ENCODE measurements at regions not wholly inside any gene's neighbourhood (a gene's known extent, or its start where the extent isn't known, plus 50 kb on each side); places are given as distances from the start of the nearest gene placed in this dataset.
"Not testable (repeated sequence)": the region's sequence is repeated elsewhere in the genome, so short reads cannot be mapped to it uniquely, and the experiment has no call there.

DNA sequence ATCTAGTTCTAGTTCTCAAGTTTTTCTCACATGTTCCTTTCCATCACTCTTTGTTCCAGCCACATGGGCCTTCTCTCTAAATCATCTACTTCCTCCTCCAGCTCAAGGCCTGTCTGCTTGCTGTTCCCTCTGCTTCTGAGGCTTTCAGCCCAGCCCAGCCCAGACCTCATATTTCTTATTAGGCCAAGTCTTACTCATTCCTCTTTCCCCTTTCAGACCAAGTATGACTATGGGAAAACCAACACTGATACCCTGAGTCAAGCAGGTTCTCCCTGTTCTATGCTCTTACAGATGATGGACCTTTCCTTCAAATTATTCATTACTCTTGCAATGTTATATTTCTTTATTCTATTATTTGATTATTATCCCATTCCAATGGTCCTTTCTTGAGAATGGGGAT, 80.3 kb upstream of the SEM1 start:
- no peaks in the 10 kb centered on the region for H3K36me3 ChIP-seq (ENCODE audit: insufficient read depth, low read length)
- no peaks in the 10 kb centered on the region for H3K79me2 ChIP-seq (ENCODE audit: control insufficient read depth, insufficient read depth, low read length, unreplicated experiment)
- no peak overlapping the region for H2AFZ ChIP-seq (ENCODE audit: low read length, unreplicated experiment)
- no peak overlapping the region for H3K27ac ChIP-seq (ENCODE audit: low read depth, low read length)
- H3K4me3 ChIP-seq (ENCODE audit: low read depth, low read length), result no peak overlapping the region
- no peaks in the 10 kb centered on the region for H3K4me1 ChIP-seq (ENCODE audit: control insufficient read depth, insufficient read depth, low read length, unreplicated experiment)
- H3K27me3 ChIP-seq (ENCODE audit: insufficient read depth, low read length), result 0 out of 2 replicates have a peak, but pooled peaks cover 4% of the 10 kb centered on the region

DNA sequence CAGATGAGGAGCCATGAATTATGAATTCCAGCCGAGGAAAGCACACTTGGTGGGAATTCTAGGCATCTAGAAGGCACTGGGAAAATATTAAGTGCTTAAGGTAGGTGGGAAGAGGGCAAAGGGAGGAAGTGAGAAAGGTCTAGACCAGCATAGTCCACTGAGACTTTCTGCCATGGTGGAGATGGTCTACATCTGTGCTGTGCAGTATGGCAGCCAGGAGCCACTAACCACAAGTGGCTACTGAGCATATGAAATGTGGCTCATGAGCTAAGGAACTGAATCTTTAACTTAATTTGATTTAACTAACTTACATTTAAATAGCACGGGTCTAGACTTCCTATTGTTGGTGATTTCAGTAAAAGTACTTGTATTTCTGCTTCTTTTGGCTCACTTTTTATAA, 82.5 kb upstream of the SEM1 start:
- no peaks in the 10 kb centered on the region for H3K79me2 ChIP-seq (ENCODE audit: control insufficient read depth, insufficient read depth, low read length, unreplicated experiment)
- H3K4me3 ChIP-seq (ENCODE audit: low read depth, low read length), result no peak overlapping the region
- H3K4me1 ChIP-seq (ENCODE audit: control insufficient read depth, insufficient read depth, low read length, unreplicated experiment), result no peaks in the 10 kb centered on the region
- H2AFZ ChIP-seq (ENCODE audit: low read length, unreplicated experiment), result no peak overlapping the region
- H3K36me3 ChIP-seq (ENCODE audit: insufficient read depth, low read length), result no peaks in the 10 kb centered on the region
- 0 out of 2 replicates have a peak, but pooled peaks cover 4% of the 10 kb centered on the region for H3K27me3 ChIP-seq (ENCODE audit: insufficient read depth, low read length)
- no peak overlapping the region for H3K27ac ChIP-seq (ENCODE audit: low read depth, low read length)

DNA sequence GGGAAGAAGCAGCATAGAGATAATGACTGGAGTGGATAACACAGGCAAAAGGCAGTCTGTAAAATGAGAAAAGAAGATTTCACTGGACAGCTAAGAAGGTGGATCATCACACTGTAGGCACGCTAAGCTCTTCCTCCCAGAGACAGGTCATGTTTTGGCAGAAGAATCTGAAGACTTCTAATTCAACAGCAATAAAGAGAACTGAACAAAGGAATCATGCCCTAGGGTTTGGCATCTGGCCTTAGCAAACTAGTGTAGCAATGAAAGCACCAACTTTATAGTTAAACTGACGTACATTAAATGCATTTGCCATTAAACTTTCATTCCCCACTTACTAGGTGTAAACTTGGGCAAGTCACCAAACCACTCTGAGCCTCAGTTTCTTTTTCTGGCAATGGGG, 84.4 kb upstream of the SEM1 start:
- H3K4me1 ChIP-seq (ENCODE audit: control insufficient read depth, insufficient read depth, low read length, unreplicated experiment), result no peaks in the 10 kb centered on the region
- no peak overlapping the region for H3K27ac ChIP-seq (ENCODE audit: low read depth, low read length)
- no peaks in the 10 kb centered on the region for H3K36me3 ChIP-seq (ENCODE audit: insufficient read depth, low read length)
- H3K27me3 ChIP-seq (ENCODE audit: insufficient read depth, low read length), result 0 out of 2 replicates have a peak, but pooled peaks cover 4% of the 10 kb centered on the region
- no peak overlapping the region for H2AFZ ChIP-seq (ENCODE audit: low read length, unreplicated experiment)
- H3K4me3 ChIP-seq (ENCODE audit: low read depth, low read length), result no peak overlapping the region
- H3K79me2 ChIP-seq (ENCODE audit: control insufficient read depth, insufficient read depth, low read length, unreplicated experiment), result no peaks in the 10 kb centered on the region

DNA sequence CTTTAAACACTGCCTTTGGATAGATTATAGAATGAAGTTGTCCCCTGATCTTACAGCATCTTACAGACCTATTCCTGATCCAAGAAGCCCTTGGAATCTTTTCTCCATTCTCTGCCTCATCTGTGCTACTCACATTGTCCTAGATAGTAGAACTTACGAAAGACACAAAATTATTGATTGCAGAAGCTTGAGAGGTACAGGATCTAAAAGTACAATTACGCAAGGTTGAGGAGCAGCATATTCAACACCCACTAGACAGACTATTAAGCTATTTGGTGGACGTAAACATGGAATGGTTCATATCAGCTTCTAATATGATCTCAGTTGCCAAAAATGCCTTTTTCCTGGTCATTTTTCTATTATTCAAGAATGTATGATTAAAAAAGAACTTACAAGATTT, 90.5 kb upstream of the SEM1 start:
- H3K4me1 ChIP-seq (ENCODE audit: control insufficient read depth, insufficient read depth, low read length, unreplicated experiment), result no peaks in the 10 kb centered on the region
- H3K27ac ChIP-seq (ENCODE audit: low read depth, low read length), result no peak overlapping the region
- no peak overlapping the region for H3K4me3 ChIP-seq (ENCODE audit: low read depth, low read length)
- H3K36me3 ChIP-seq (ENCODE audit: insufficient read depth, low read length), result no peaks in the 10 kb centered on the region
- no peaks in the 10 kb centered on the region for H3K79me2 ChIP-seq (ENCODE audit: control insufficient read depth, insufficient read depth, low read length, unreplicated experiment)
- no peak overlapping the region for H2AFZ ChIP-seq (ENCODE audit: low read length, unreplicated experiment)
- peaks cover 20% of the 10 kb centered on the region for H3K27me3 ChIP-seq (ENCODE audit: insufficient read depth, low read length)

DNA sequence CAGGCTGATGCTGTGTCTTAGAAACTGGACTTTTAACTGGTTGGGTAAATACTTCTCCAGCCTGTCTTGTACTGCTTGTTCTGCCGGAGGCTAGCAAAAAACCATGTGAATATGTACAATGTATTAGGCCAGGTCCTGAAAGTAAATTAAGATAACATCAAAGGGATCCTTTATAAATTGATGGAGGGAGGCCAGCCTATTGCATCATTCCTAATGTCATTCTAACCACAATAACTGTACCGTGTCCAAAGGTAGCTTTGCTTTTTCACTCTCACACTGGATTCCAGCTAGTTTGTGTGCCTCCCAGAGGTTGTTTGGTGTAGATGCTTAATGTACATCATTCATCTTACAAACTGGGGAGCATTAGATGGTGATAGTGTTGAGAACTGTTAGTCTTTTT, 91.2 kb upstream of the SEM1 start:
- no peak overlapping the region for H2AFZ ChIP-seq (ENCODE audit: low read length, unreplicated experiment)
- peaks cover 22% of the 10 kb centered on the region for H3K27me3 ChIP-seq (ENCODE audit: insufficient read depth, low read length)
- no peak overlapping the region for H3K27ac ChIP-seq (ENCODE audit: low read depth, low read length)
- no peaks in the 10 kb centered on the region for H3K4me1 ChIP-seq (ENCODE audit: control insufficient read depth, insufficient read depth, low read length, unreplicated experiment)
- no peak overlapping the region for H3K4me3 ChIP-seq (ENCODE audit: low read depth, low read length)
- no peaks in the 10 kb centered on the region for H3K79me2 ChIP-seq (ENCODE audit: control insufficient read depth, insufficient read depth, low read length, unreplicated experiment)
- H3K36me3 ChIP-seq (ENCODE audit: insufficient read depth, low read length), result no peaks in the 10 kb centered on the region

DNA sequence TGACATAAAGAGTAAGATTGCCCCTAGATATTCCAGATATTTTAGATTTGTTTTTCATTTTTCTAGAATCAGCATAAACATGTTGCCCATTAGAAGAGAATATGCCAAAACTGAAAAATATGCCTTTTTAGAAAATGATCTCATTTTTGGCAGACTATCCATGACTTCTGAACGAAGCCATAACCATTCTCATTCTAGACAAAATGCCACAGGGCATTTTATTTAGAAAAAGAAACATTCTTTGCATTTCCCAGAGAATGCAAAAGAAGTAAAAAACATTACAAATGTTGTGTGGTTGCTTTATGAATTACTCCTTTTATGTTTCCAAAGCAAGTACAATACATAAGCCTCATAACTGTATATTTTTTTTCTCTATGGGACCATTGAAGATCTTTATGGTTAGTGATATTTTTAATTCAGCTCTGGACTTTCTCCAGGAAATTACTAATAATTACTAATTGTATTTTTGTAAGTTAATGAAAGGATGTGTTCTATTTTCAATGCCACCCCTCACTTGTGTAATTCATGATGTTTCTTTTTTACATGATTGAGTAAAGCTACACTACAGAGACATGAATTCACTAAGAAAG, 109.6 kb upstream of the SEM1 start:
- Histone ChIP-seq H3K27ac (ENCODE audit: low read depth, low read length) (no peak overlapping the region), H3K79me2 (ENCODE audit: control insufficient read depth, insufficient read depth, low read length, unreplicated experiment) (no peaks in the 10 kb centered on the region), H2AFZ (ENCODE audit: low read length, unreplicated experiment) (no peak overlapping the region), H3K36me3 (ENCODE audit: insufficient read depth, low read length) (no peaks in the 10 kb centered on the region), H3K4me3 (ENCODE audit: low read depth, low read length) (no peak overlapping the region), H3K4me1 (ENCODE audit: control insufficient read depth, insufficient read depth, low read length, unreplicated experiment) (peaks cover 9% of the 10 kb centered on the region), H3K27me3 (ENCODE audit: insufficient read depth, low read length) (0 out of 2 replicates have a peak, but pooled peaks cover 10% of the 10 kb centered on the region)

DNA sequence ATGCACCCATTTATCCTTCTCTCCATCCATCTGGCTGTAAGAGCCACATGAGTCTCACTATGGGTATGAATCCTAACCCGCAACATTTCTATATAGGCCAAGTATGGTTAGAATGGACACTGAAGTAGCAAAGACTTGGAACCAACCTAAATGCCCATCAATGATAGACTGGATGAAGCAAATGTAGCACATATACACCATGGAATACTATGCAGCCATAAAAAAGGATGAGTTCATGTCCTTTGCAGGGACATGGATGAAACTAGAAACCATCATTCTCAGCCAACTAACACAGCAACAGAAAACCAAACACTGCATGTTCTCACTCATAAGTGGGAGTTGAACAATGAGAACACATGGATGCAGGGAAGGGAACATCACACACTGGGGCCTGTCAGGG, 111.5 kb upstream of the SEM1 start:
- not testable (repeated sequence) for H3K4me1 ChIP-seq (ENCODE audit: control insufficient read depth, insufficient read depth, low read length, unreplicated experiment); H3K36me3 ChIP-seq (ENCODE audit: insufficient read depth, low read length); H3K4me3 ChIP-seq (ENCODE audit: low read depth, low read length); H3K79me2 ChIP-seq (ENCODE audit: control insufficient read depth, insufficient read depth, low read length, unreplicated experiment); H3K27ac ChIP-seq (ENCODE audit: low read depth, low read length); H3K27me3 ChIP-seq (ENCODE audit: insufficient read depth, low read length); H2AFZ ChIP-seq (ENCODE audit: low read length, unreplicated experiment)

DNA sequence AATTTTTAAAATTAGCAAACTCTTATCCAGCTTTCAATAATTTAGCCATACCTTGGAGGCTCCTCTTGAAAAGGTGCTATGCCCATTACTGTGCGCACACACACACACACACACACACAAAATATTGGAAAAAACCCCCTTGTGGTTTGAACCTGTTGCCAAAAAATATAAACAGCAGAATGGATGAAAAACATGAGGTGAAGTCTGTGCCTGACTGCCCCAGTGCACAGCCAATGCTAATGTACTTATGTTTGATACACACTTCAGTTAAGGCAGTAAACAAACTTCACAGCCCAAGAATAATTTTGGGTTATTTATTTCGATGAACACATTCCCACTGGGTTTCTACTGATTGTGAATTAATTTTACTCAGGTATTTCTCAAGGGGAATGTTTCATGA, 113.2 kb upstream of the SEM1 start:
- Histone ChIP-seq H3K36me3 (ENCODE audit: insufficient read depth, low read length) (no peaks in the 10 kb centered on the region), H3K27me3 (ENCODE audit: insufficient read depth, low read length) (no peaks in the 10 kb centered on the region), H3K4me3 (ENCODE audit: low read depth, low read length) (no peak overlapping the region), H3K27ac (ENCODE audit: low read depth, low read length) (no peak overlapping the region), H2AFZ (ENCODE audit: low read length, unreplicated experiment) (no peak overlapping the region), H3K4me1 (ENCODE audit: control insufficient read depth, insufficient read depth, low read length, unreplicated experiment) (peaks cover 9% of the 10 kb centered on the region), H3K79me2 (ENCODE audit: control insufficient read depth, insufficient read depth, low read length, unreplicated experiment) (no peaks in the 10 kb centered on the region)

DNA sequence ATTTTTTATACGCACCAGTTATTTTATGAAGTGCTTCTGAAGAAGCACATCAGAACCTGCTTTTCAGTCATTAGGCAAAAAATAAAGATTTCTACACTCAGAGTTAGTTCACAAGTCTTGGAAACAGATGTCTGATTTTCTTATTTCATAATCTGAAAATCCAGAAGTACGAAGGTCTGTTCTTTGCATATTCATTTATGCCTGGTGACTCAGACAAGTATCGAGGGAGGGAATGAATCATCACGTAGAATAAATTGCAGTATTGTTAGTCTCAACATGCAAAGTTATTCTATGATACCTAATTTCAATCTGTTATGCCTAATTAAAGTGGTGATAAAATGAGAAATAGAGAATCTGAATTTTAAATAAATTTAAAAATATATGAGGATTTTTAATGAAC, 113.6 kb upstream of the SEM1 start:
- no peak overlapping the region for H3K27ac ChIP-seq (ENCODE audit: low read depth, low read length)
- peaks cover 9% of the 10 kb centered on the region for H3K4me1 ChIP-seq (ENCODE audit: control insufficient read depth, insufficient read depth, low read length, unreplicated experiment)
- H3K36me3 ChIP-seq (ENCODE audit: insufficient read depth, low read length), result no peaks in the 10 kb centered on the region
- no peaks in the 10 kb centered on the region for H3K27me3 ChIP-seq (ENCODE audit: insufficient read depth, low read length)
- H3K4me3 ChIP-seq (ENCODE audit: low read depth, low read length), result no peak overlapping the region
- H2AFZ ChIP-seq (ENCODE audit: low read length, unreplicated experiment), result no peak overlapping the region
- H3K79me2 ChIP-seq (ENCODE audit: control insufficient read depth, insufficient read depth, low read length, unreplicated experiment), result no peaks in the 10 kb centered on the region

DNA sequence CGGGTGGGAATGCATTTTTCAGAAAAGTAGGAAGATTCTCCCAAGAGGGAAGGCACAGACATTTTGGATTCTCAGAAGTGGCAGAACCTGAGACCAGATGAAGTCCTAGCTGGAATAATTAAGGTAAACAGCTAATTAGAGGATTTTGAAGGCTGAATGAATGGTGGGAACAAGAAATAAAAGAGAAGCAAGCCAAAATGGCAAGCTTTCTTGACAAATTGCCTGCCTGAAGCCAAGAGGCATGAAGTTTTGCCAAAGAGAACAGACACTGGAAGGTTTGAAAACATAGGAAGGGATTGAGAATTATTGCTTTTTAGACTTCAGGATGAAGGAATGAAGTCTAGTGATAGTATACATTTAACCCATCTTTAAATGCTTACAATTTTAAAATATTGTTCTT, 115.0 kb upstream of the SEM1 start:
- H3K27ac ChIP-seq (ENCODE audit: low read depth, low read length), result no peak overlapping the region
- peaks cover 9% of the 10 kb centered on the region for H3K4me1 ChIP-seq (ENCODE audit: control insufficient read depth, insufficient read depth, low read length, unreplicated experiment)
- no peak overlapping the region for H3K4me3 ChIP-seq (ENCODE audit: low read depth, low read length)
- H3K79me2 ChIP-seq (ENCODE audit: control insufficient read depth, insufficient read depth, low read length, unreplicated experiment), result no peaks in the 10 kb centered on the region
- no peak overlapping the region for H2AFZ ChIP-seq (ENCODE audit: low read length, unreplicated experiment)
- H3K27me3 ChIP-seq (ENCODE audit: insufficient read depth, low read length), result no peaks in the 10 kb centered on the region
- no peaks in the 10 kb centered on the region for H3K36me3 ChIP-seq (ENCODE audit: insufficient read depth, low read length)

DNA sequence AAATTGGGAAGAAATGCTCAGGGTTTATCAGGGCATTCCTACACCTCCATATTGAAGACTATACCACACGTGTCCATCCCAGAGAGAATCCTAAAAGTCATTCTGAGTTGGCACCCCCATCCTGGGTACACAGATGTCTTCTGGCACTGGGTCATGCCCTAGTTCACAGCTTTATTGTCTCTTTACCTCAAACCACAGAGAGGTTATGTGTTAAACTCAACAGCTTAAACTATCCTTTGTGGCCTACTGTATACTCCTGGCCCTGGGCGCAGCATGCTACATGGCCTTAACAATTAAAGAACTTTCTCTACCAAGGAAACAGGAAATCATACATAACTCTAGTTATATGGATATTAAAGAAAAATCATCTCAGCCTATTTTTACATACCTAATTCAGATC, 115.6 kb upstream of the SEM1 start:
- Histone ChIP-seq H3K27me3 (ENCODE audit: insufficient read depth, low read length) (no peaks in the 10 kb centered on the region), H3K4me3 (ENCODE audit: low read depth, low read length) (no peak overlapping the region), H3K4me1 (ENCODE audit: control insufficient read depth, insufficient read depth, low read length, unreplicated experiment) (peaks cover 9% of the 10 kb centered on the region), H3K36me3 (ENCODE audit: insufficient read depth, low read length) (no peaks in the 10 kb centered on the region), H3K27ac (ENCODE audit: low read depth, low read length) (no peak overlapping the region), H3K79me2 (ENCODE audit: control insufficient read depth, insufficient read depth, low read length, unreplicated experiment) (no peaks in the 10 kb centered on the region), H2AFZ (ENCODE audit: low read length, unreplicated experiment) (no peak overlapping the region)

Data from ACC112 (cell line).